H1 (cell line): ENCODE measurements at regions not wholly inside any gene's neighbourhood (a gene's known extent, or its start where the extent isn't known, plus 50 kb on each side); places are given as distances from the start of the nearest gene placed in this dataset.
A peak's percentile ranks its signal among the peaks of the same experiment; 100 is the strongest.

Experiments
- CTCF ChIA-PET: fragments of 300-600 bp; sonication (Branson Sonifier 250); formaldehyde crosslinking; loops from one replicate; lab custom pipeline; 2021; ENCODE audit not compliant: partially characterized antibody; lab: Charles Lee
- POLR2A ChIA-PET: fragments of 300-600 bp; sonication (Branson Sonifier 250); formaldehyde crosslinking; loops from one replicate; lab custom pipeline; 2021; ENCODE audit warnings: inconsistent platforms; ENCODE audit not compliant: partially characterized antibody; lab: Charles Lee
- DNase-seq, 2 experiments: peaks; one replicate each; pipeline versions ENCODE4 v3.0.0 to v3.0.0-alpha.2; 2010 to 2022; ENCODE audit warnings: low spot score in 2 of 2, low read depth in 1 of 2, mixed read lengths in 1 of 2
- FAIRE-seq: peaks from 2 replicates; lab custom pipeline; 2011; peaks lifted over from hg19 to GRCh38; lab: Jason Lieb, UNC
- H2AFZ ChIP-seq: 2 replicates; pipeline ENCODE4 v1.8.1; 2012; ENCODE audit warnings: low read length, inconsistent platforms
- H2AK5ac ChIP-seq: 2 replicates; pipeline ENCODE4 v1.6.1; 2013; ENCODE audit warnings: low read depth, low read length
- H2BK120ac ChIP-seq: replicated peaks from 2 replicates; pipeline ENCODE3; 2013; ENCODE audit warnings: low read depth, low read length, inconsistent platforms
- H2BK12ac ChIP-seq: 2 replicates; pipeline ENCODE4 v1.6.1; 2013; ENCODE audit warnings: low read depth, low read length
- H2BK15ac ChIP-seq: 2 replicates; pipeline ENCODE4 v1.6.1; 2013; ENCODE audit warnings: low read length
- H2BK20ac ChIP-seq: 2 replicates; pipeline ENCODE4 v1.6.1; 2013; ENCODE audit warnings: low read length
- H2BK5ac ChIP-seq: 2 replicates; pipeline ENCODE4 v1.6.1; 2013; ENCODE audit warnings: low read depth, low read length
- H3K14ac ChIP-seq: 2 replicates; pipeline ENCODE4 v1.6.1; 2013; ENCODE audit warnings: inconsistent platforms; ENCODE audit not compliant: insufficient read length
- H3K18ac ChIP-seq: 2 replicates; pipeline ENCODE4 v1.6.1; 2013; ENCODE audit warnings: low read length; ENCODE audit errors: extremely low read depth
- H3K23ac ChIP-seq: 2 replicates; pipeline ENCODE4 v1.6.1; 2013; ENCODE audit warnings: inconsistent platforms; ENCODE audit not compliant: insufficient read length
- H3K23me2 ChIP-seq: 2 replicates; pipeline ENCODE4 v1.6.1; 2013; ENCODE audit warnings: low read depth, low read length
- H3K27ac ChIP-seq: 2 replicates; pipeline ENCODE4 v1.6.1; 2011; ENCODE audit warnings: low read depth, low read length, inconsistent platforms
- H3K27me3 ChIP-seq, 4 experiments: replicated peaks in 1 of 4; 1 replicate in 1 of 4; 2 replicates in 3 of 4; pipeline versions ENCODE4 v1.6.1 to v1.8.1; 2011 to 2013; ENCODE audit warnings: low read length in 3 of 4, mild to moderate bottlenecking in 3 of 4, inconsistent platforms in 2 of 4, mixed read lengths in 2 of 4, moderate library complexity in 1 of 4; ENCODE audit not compliant: control insufficient read depth in 3 of 4, insufficient read depth in 3 of 4; ENCODE audit errors: extremely low read depth in 1 of 4
- H3K36me3 ChIP-seq, 4 experiments: 2 replicates each; pipeline versions ENCODE4 v1.6.1 to v1.8.1; 2011 to 2013; ENCODE audit warnings: mild to moderate bottlenecking in 4 of 4, low read length in 3 of 4, moderate library complexity in 2 of 4, control low read depth in 1 of 4, inconsistent platforms in 1 of 4; ENCODE audit not compliant: insufficient read depth in 4 of 4, control insufficient read depth in 2 of 4
- H3K4ac ChIP-seq: replicated peaks from 2 replicates; pipeline ENCODE3; 2013; ENCODE audit warnings: low read length, low read depth, mixed read lengths, inconsistent platforms; ENCODE audit not compliant: insufficient read length
- H3K4me1 ChIP-seq, 4 experiments: replicated peaks in 1 of 4; 1 replicate in 1 of 4; 2 replicates in 3 of 4; pipeline versions ENCODE4 v1.6.1 to v1.8.1; 2011 to 2013; ENCODE audit warnings: low read length in 3 of 4, inconsistent platforms in 2 of 4, mixed read lengths in 1 of 4; ENCODE audit not compliant: insufficient read depth in 4 of 4, control insufficient read depth in 3 of 4
- H3K4me2 ChIP-seq, 2 experiments: 2 replicates each; pipeline versions ENCODE4 v1.6.1 to v1.8.1; 2011 to 2013; ENCODE audit warnings: low read depth in 2 of 2, low read length in 2 of 2, control low read depth in 1 of 2, inconsistent platforms in 1 of 2, mild to moderate bottlenecking in 1 of 2; ENCODE audit not compliant: insufficient read depth in 1 of 2
- H3K4me3 ChIP-seq, 4 experiments: fragments of 200-600, 300-600 bp in 1 of 4; sonication (generic), shearing (Covaris generic), sonication (Bioruptor Twin) in 1 of 4; 2 replicates each; pipeline versions ENCODE4 v1.5.1 to v1.8.1; 2011 to 2016; ENCODE audit warnings: low read length in 4 of 4, low read depth in 3 of 4, control low read depth in 2 of 4, inconsistent platforms in 2 of 4, mild to moderate bottlenecking in 2 of 4, mixed read lengths in 1 of 4, moderate library complexity in 1 of 4; ENCODE audit not compliant: insufficient read depth in 2 of 4; ENCODE audit errors: extremely low read depth in 1 of 4
- H3K56ac ChIP-seq: replicated peaks from 2 replicates; pipeline ENCODE3; 2013; ENCODE audit warnings: low read depth, mild to moderate bottlenecking, mixed read lengths, low read length, inconsistent platforms; ENCODE audit not compliant: insufficient read length
- H3K79me1 ChIP-seq: 2 replicates; pipeline ENCODE4 v1.6.1; 2013; ENCODE audit warnings: low read depth, low read length, control low read depth
- H3K79me2 ChIP-seq, 2 experiments: 2 replicates each; pipeline versions ENCODE4 v1.6.1 to v1.8.1; 2012 to 2013; ENCODE audit warnings: low read length in 2 of 2, mild to moderate bottlenecking in 2 of 2, inconsistent platforms in 1 of 2; ENCODE audit not compliant: insufficient read depth in 2 of 2, control insufficient read depth in 1 of 2
- H3K9ac ChIP-seq, 4 experiments: replicated peaks in 1 of 4; 1 replicate in 1 of 4; 2 replicates in 3 of 4; pipeline versions ENCODE4 v1.6.1 to v1.8.1; 2011 to 2013; ENCODE audit warnings: low read depth in 3 of 4, low read length in 3 of 4, control low read depth in 2 of 4, mild to moderate bottlenecking in 2 of 4, moderate library complexity in 2 of 4, inconsistent platforms in 1 of 4; ENCODE audit errors: extremely low read depth in 1 of 4
- H3K9me3 ChIP-seq, 2 experiments: 2 replicates each; pipeline versions ENCODE4 v1.6.1 to v1.8.1; 2012 to 2013; ENCODE audit warnings: mild to moderate bottlenecking in 2 of 2, moderate library complexity in 2 of 2, control low read depth in 1 of 2, inconsistent platforms in 1 of 2, low read depth in 1 of 2, low read length in 1 of 2, mixed read lengths in 1 of 2; ENCODE audit not compliant: insufficient read depth in 2 of 2
- H4K20me1 ChIP-seq, 2 experiments: replicated peaks in 1 of 2; 2 replicates each; pipeline versions ENCODE3 to v1.8.1; 2011 to 2013; ENCODE audit warnings: inconsistent platforms in 2 of 2, low read length in 2 of 2, mild to moderate bottlenecking in 1 of 2; ENCODE audit not compliant: insufficient read depth in 2 of 2, control insufficient read depth in 1 of 2
- H4K5ac ChIP-seq: 2 replicates; pipeline ENCODE4 v1.6.1; 2013; ENCODE audit warnings: low read length, low read depth, mixed read lengths, inconsistent platforms; ENCODE audit not compliant: insufficient read length
- H4K8ac ChIP-seq: 2 replicates; pipeline ENCODE4 v1.8.0; 2013; ENCODE audit warnings: mild to moderate bottlenecking, moderate library complexity, low read length, inconsistent platforms; ENCODE audit not compliant: insufficient read depth; ENCODE audit errors: extremely low read depth
- H4K91ac ChIP-seq: replicated peaks from 2 replicates; pipeline ENCODE3; 2013; ENCODE audit warnings: low read length, mixed read lengths, inconsistent platforms; ENCODE audit not compliant: insufficient read length
- BACH1 ChIP-seq: IDR thresholded peaks from 2 replicates; pipeline ENCODE4 v1.6.1; 2012; ENCODE audit warnings: low read length, improper control_type of control experiment
- BCL11A ChIP-seq, 2 experiments: IDR thresholded peaks; one replicate each; pipeline ENCODE4 v1.6.1; 2011; ENCODE audit warnings: low read depth in 2 of 2, low read length in 2 of 2, mild to moderate bottlenecking in 2 of 2
- CEBPB ChIP-seq: IDR thresholded peaks from 2 replicates; pipeline ENCODE4 v1.6.1; 2012; ENCODE audit warnings: low read depth, low read length
- CHD2 ChIP-seq: IDR thresholded peaks from 2 replicates; pipeline ENCODE4 v1.6.1; 2012; ENCODE audit warnings: low read length, improper control_type of control experiment
- CTBP2 ChIP-seq: IDR thresholded peaks from 2 replicates; pipeline ENCODE4 v1.7.0; 2011; ENCODE audit warnings: borderline replicate concordance, mild to moderate bottlenecking, moderate library complexity, mixed read lengths, low read length; ENCODE audit not compliant: insufficient read depth, insufficient read length
- EP300 ChIP-seq, 2 experiments: IDR thresholded peaks; 1 replicate in 1 of 2; 2 replicates in 1 of 2; pipeline ENCODE4 v1.6.1; 2011 to 2012; ENCODE audit warnings: low read depth in 2 of 2, low read length in 2 of 2, mild to moderate bottlenecking in 2 of 2, borderline replicate concordance in 1 of 2, inconsistent platforms in 1 of 2, moderate library complexity in 1 of 2
- GABPA ChIP-seq: IDR thresholded peaks from 2 replicates; pipeline ENCODE4 v1.6.1; 2011; ENCODE audit warnings: mild to moderate bottlenecking, low read length, moderate library complexity, borderline replicate concordance; ENCODE audit not compliant: insufficient read depth
- JUND ChIP-seq: IDR thresholded peaks from 2 replicates; pipeline ENCODE4 v1.6.1; 2011; ENCODE audit warnings: mild to moderate bottlenecking, improper control_type of control experiment, low read length
- SP1 ChIP-seq: IDR thresholded peaks from 2 replicates; pipeline ENCODE4 v1.6.1; 2011; ENCODE audit warnings: low read depth, low read length
- SRF ChIP-seq: IDR thresholded peaks from 2 replicates; pipeline ENCODE4 v1.6.1; 2011; ENCODE audit warnings: mild to moderate bottlenecking, low read depth, low read length, moderate library complexity
- SUZ12 ChIP-seq: fragments of 200-600 bp; sonication (generic); IDR thresholded peaks from 2 replicates; pipeline ENCODE4 v1.6.1; 2012; ENCODE audit warnings: mild to moderate bottlenecking, inconsistent platforms, low read length, moderate library complexity, mixed read lengths
- TBP ChIP-seq: IDR thresholded peaks from 2 replicates; pipeline ENCODE4 v1.6.1; 2011; ENCODE audit warnings: low read depth, low read length, improper control_type of control experiment
- TCF12 ChIP-seq: IDR thresholded peaks from 2 replicates; pipeline ENCODE4 v1.6.1; 2011; ENCODE audit warnings: low read depth, mild to moderate bottlenecking, low read length
- TEAD4 ChIP-seq: IDR thresholded peaks from 2 replicates; pipeline ENCODE4 v1.6.1; 2012; ENCODE audit warnings: low read depth, low read length, inconsistent platforms, mixed read lengths
- WGBS, 2 experiments: shearing (Covaris generic) in 1 of 2; methylation state at CpG; one replicate each; pipeline versions ENCODE4 v1.1.6 to v1.1.7; 2013 to 2015; ENCODE audit warnings: low lambda C conversion rate in 2 of 2, mixed read lengths in 2 of 2, inconsistent platforms in 1 of 2, low coverage in 1 of 2, missing lambda C conversion rate in 1 of 2; ENCODE audit not compliant: insufficient replicate concordance in 2 of 2, insufficient coverage in 1 of 2, insufficient read length in 1 of 2; ENCODE audit errors: extremely low coverage in 1 of 2, missing lambda C conversion rate in 1 of 2; 5-methylcytosine and 5-hydroxymethylcytosine counted together

DNA sequence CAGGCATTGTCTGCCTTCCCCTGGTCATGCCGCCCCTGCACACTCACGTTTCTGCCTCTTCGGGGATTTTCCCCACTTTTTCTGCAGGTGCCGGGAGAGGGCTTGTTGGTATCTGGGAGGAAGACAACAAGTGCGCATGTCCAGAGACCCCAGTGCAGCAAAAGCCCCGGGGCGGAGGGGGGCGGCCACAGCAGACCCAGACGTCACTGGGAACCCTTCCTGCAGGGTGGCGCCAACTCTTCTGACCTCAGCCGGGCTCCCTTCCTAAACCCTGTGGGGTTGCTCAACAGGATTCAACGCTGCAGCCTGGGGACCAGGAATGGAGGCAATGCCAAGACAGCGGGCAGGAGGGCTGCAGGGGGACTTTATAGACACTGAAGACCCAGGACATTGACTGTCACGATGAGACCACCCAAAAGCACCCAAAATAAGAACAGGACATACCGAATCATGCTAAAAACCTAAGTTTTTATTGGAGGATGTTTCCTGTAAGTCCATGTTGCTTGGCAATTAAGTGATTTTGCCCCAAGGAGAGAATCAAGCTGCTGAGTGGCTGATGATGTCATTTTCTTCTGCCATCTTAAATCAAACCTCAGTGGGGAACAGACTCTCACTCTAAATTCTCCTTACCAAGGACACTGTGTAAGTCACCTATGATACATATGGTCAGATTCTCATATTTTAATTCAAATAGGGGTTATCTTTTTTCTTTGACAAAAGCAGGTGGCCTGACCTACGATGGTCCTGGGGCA lies 62.9 kb upstream of the SIMC1 start:
- Histone ChIP-seq H3K56ac (no peak overlapping the region), H2AK5ac (no peak overlapping the region), H2BK15ac (no peak overlapping the region), H4K8ac (peak overlapping the region; percentile 31; the same call in 1 of the 2 replicates), H3K23ac (no peak overlapping the region), H2AFZ (no peak overlapping the region), H3K4me1 (no peaks in the 10 kb centered on the region), H3K14ac (no peak overlapping the region), H3K9ac (no peak overlapping the region), H2BK20ac (no peak overlapping the region), H3K4ac (no peak overlapping the region), H3K27ac (no peak overlapping the region), H3K36me3 (no peaks in the 10 kb centered on the region), H4K91ac (no peak overlapping the region), H3K27me3 (peaks cover 0 to 6% (median 3%) of the 10 kb centered on the region in 4 experiments; a peak in 4 of 7 replicates), H4K20me1 (no peaks in the 10 kb centered on the region), H3K79me2 (no peaks in the 10 kb centered on the region), H3K4me2 (no peak overlapping the region), H3K9me3 (peaks cover 0 to 3% of the 10 kb centered on the region in 2 experiments; a peak in 1 of 4 replicates), H3K79me1 (no peaks in the 10 kb centered on the region), H2BK120ac (no peak overlapping the region), H4K5ac (no peak overlapping the region), H2BK12ac (no peak overlapping the region), H3K4me3 (no peak overlapping the region), H2BK5ac (no peak overlapping the region), H3K23me2 (no peaks in the 10 kb centered on the region), H3K18ac (no peak overlapping the region)
- ChIA-PET POLR2A (no interaction called here), CTCF (interaction anchor here (1.7 kb wide), 1 partner anchor 145 kb away, joined by 4 read pairs; no protein-coding TSS in a partner anchor)
- DNase-seq = peak in 1 of 2 experiments; percentile 34
- FAIRE-seq = no peak
- 83% methylated on average over 16 of the region's 16 CpGs; no CpG with 5 or more reads in 1 of the 2 experiments for WGBS, 2 experiments
- TF ChIP-seq BCL11A (IDR thresholded peaks at IDR 0.05; ENCODE audit: low read depth in 2 of 2, low read length in 2 of 2) (no peak), TCF12 (no peak), TBP (no peak), SP1 (no peak), SRF (no peak), CHD2 (no peak), SUZ12 (no peak), CTBP2 (no peak), JUND (no peak), GABPA (no peak), BACH1 (no peak), CEBPB (no peak), TEAD4 (no peak), EP300 (IDR thresholded peaks at IDR 0.05; ENCODE audit: borderline replicate concordance in 1 of 2, low read depth in 2 of 2, low read length in 2 of 2) (no peak)
